ENCODE measurements at regions not wholly inside any gene's neighbourhood (a gene's known extent, or its start where the extent isn't known, plus 50 kb on each side); places are given as distances from the start of the nearest gene placed in this dataset.
"Not testable (repeated sequence)": the region's sequence is repeated elsewhere in the genome, so short reads cannot be mapped to it uniquely, and the experiment has no call there.

DNA sequence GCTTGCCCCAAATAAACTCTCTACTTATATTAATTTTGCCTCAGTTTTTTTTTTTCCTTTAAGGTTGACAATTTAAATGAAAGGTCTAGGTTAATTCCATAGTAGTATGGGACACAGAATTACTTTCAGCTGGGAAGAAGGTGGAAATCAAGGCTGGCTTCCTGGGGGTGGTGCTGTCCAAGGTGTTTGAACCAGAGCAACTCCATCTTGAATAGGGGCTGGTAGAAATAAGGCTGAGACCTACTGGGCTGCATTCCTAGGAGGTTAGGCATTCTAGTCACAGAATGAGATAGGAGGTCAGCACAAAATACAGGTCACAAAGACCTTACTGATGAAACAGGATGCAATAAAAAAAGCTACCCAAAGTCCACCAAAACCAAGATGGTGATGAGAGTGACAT is 1190.8 kb upstream of the AUTS2 start:
- H3K27ac ChIP-seq = no peak overlapping the region
- TF ChIP-seq, protein P1, sequence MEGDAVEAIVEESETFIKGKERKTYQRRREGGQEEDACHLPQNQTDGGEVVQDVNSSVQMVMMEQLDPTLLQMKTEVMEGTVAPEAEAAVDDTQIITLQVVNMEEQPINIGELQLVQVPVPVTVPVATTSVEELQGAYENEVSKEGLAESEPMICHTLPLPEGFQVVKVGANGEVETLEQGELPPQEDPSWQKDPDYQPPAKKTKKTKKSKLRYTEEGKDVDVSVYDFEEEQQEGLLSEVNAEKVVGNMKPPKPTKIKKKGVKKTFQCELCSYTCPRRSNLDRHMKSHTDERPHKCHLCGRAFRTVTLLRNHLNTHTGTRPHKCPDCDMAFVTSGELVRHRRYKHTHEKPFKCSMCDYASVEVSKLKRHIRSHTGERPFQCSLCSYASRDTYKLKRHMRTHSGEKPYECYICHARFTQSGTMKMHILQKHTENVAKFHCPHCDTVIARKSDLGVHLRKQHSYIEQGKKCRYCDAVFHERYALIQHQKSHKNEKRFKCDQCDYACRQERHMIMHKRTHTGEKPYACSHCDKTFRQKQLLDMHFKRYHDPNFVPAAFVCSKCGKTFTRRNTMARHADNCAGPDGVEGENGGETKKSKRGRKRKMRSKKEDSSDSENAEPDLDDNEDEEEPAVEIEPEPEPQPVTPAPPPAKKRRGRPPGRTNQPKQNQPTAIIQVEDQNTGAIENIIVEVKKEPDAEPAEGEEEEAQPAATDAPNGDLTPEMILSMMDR (conservative IDR thresholded peaks at IDR 0.05) = no peak

DNA sequence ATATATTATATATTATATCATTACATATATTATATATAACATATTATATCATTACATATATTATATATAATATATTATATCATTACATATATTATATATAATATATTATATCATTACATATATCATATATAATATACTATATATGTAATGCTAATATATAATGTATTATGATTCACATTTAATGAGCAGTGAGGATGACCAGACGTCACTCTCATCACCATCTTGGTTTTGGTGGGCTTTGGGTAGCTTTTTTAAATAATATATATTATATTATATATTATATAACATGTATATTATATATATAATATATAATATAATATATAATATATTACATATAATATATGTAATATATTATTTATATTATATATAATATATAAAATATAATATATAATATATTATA is 1189.4 kb upstream of the AUTS2 start:
- TF ChIP-seq, protein P1 (conservative IDR thresholded peaks at IDR 0.05) = no peak
- H3K27ac ChIP-seq = no peak overlapping the region

DNA sequence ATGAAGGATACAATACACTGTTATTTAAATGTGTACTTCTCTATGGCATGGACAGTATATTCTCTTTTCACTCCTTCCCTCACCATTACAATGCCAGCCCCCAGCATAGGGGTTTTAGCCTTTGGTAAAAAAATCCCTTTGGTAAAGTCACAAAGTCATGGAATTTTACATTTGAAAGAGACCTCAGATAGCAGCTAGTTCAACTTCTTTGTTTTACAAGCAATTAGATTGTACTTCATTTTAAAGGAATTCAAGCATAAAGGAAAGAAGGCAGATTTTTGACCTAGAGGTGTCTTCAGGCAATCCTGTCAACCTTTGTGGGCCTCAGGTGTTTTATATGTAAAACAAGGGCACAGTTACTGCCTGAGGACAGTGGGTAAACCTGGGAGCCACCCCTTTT is 1188.4 kb upstream of the AUTS2 start:
- no peak overlapping the region for H3K27ac ChIP-seq

DNA sequence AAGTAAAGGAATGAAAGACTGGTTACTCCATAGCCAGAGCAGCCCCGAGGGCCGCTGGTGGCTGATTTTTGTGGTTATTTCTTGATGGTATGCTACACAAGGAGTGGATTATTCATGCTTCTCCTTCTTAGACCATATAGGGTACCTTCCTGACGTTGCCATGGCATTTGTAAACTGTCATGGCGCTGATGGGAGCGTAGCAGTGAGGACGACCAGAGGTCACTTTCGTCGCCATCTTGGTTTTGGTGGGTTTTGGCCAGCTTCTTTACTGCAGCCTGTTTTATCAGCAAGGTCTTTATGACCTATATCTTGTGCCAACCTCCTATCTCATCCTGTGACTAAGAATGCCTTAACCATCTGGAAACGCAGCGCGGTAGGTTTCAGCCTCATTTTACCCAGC is 1187.6 kb upstream of the AUTS2 start:
- not testable (repeated sequence) for H3K27ac ChIP-seq

More for the DNA sequence above, 1188.4 kb upstream of the AUTS2 start:
- TF ChIP-seq, protein P1 (conservative IDR thresholded peaks at IDR 0.05) = no peak

DNA sequence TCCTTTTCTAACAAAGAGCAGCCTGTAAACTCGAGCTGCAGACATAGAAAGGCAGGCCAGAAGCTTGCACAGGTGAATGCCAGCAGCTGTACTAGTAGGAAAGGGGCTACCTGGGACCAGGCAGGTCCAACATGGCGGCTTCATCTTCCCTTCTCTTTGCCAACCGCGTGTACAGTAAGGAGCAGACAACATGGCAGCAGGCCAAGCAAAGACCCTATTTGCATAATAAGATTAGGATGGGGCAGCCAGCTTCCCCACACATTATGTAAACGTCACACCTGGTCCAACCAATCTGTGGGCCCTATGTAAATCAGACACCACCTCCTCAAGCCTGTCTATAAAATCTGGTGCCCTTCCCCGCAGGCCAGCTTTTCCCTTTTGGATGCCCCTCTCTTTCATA is 1186.5 kb upstream of the AUTS2 start:
- TF ChIP-seq, protein P1 (conservative IDR thresholded peaks at IDR 0.05) = no peak
- no peak overlapping the region for H3K27ac ChIP-seq

DNA sequence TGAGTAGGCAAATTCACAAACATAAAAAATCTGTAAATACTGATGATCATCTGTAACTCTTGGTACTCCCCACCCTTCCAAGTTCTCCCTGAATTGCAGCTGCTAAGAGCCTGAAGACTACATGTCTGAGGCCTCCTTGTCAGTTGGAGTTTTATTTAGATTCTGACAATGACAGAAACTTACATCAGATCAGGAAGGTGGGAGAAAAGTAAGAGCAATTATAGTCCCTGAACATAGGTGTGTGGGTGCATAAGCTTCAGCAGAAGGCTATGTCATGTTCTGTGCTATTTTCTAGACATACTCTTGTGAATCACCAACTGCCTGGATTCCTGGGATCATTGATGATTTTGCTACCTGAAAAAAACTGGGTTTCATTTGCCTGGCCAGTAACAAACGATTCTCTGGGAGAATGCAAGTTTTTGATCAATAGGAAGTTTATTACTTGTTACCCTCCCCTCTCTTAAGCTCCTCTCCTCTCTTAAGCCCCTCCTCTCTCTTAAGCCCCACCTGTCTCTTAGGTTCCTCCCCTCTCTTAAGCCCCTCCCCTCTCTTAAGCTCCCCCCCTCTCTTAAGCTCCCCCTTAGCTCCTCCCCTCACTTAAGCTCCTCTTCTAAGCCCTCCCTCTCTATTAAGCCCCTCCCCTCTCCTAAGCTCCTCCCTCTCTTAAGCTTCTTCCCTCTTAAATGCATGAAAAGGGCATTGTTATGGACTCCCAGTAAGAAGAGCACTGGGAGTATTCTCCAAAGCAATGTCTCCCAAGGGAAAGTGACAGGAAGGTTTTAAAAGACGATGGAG is 1183.4 kb upstream of the AUTS2 start:
- TF ChIP-seq, protein P1 (conservative IDR thresholded peaks at IDR 0.05) = no peak
- no peak overlapping the region for H3K27ac ChIP-seq

DNA sequence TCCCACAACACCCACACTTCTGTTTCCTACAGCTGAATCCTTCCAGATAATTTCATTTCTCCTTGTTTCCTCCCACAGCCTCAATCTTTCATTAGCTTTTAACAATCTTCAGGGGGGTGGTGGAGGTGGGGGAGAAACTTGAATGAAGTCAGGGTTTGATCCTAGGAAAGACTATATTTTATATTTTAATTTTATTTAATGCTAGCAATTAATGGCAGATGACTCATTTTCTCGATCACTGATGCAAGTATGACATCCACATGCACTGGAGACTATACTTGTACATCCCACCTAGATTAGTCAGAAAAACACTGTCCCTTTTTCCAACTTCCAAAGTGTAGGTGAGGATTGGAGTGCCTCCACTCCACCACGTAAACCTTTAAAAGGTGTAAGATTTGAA is 1181.3 kb upstream of the AUTS2 start:
- H3K27ac ChIP-seq = no peak overlapping the region
- TF ChIP-seq, protein P1 (conservative IDR thresholded peaks at IDR 0.05) = no peak

DNA sequence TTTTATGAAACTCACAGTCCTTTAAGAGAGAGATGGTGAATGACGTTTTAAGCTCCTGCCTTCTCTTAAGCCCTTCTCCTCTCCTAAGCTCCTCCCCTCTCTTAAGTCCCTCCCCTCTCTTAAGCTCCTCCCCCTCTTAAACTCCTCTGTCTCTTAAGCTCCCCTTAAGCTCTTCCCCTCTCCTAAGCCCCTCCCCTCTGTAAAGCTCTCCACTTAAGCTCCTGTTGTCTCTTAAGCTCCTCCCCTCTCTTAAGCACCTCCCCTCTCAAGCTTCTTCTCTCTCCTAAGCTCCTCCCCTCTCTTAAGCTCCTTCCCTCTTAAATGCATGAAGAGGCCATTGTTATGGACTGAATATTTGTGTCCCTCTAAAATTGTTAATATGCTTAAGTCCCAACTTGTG is 1180.6 kb upstream of the AUTS2 start:
- TF ChIP-seq, protein P1 (conservative IDR thresholded peaks at IDR 0.05) = no peak
- no peak overlapping the region for H3K27ac ChIP-seq

All from VCaP (cell line).